GM12865 (cell line): ENCODE measurements at regions not wholly inside any gene's neighbourhood (a gene's known extent, or its start where the extent isn't known, plus 50 kb on each side); places are given as distances from the start of the nearest gene placed in this dataset.

Experiments used
- DNase-seq: peaks from one replicate; pipeline ENCODE4 v3.0.0; 2010; ENCODE audit warnings: low read depth
- H3K4me3 ChIP-seq: 2 replicates; pipeline ENCODE4 v1.5.1; 2011; ENCODE audit warnings: mild to moderate bottlenecking, low read depth, low read length, control low read depth
- CTCF ChIP-seq: IDR thresholded peaks from 2 replicates; pipeline ENCODE4 v1.5.1; 2011; ENCODE audit warnings: low read length, control low read depth, low read depth, inconsistent platforms; ENCODE audit not compliant: insufficient read depth; ENCODE audit errors: missing control alignments

- H3K4me3 ChIP-seq: no peak overlapping the region
- no peak for DNase-seq
- TF ChIP-seq CTCF: no peak
These were observed 191.3 kb upstream of the KLF14 start for GRCh38 chr7:130925136-130925794.

- no peak for DNase-seq
- H3K4me3 ChIP-seq: no peak overlapping the region
- TF ChIP-seq CTCF: no peak
These were observed 192.1 kb upstream of the KLF14 start for GRCh38 chr7:130926001-130926691.

- no peak for DNase-seq
- no peak for TF ChIP-seq CTCF
- H3K4me3 ChIP-seq: no peak overlapping the region
These were observed 193.1 kb upstream of the KLF14 start for GRCh38 chr7:130927062-130927461.

- no peak overlapping the region for H3K4me3 ChIP-seq
- no peak for DNase-seq
- TF ChIP-seq CTCF: no peak
These were observed 193.6 kb upstream of the KLF14 start for GRCh38 chr7:130927564-130927963.

- H3K4me3 ChIP-seq: no peak overlapping the region
- no peak for TF ChIP-seq CTCF
- no peak for DNase-seq
These were observed 196.1 kb upstream of the KLF14 start for GRCh38 chr7:130929896-130930659.

GRCh38 chr7:130930681-130931080, 196.7 kb upstream of the KLF14 start:
- H3K4me3 ChIP-seq: no peak overlapping the region
- no peak for TF ChIP-seq CTCF
- no peak for DNase-seq
